Gastrocnemius medialis (tissue), 4 donors: ENCODE measurements at regions not wholly inside any gene's neighbourhood (a gene's known extent, or its start where the extent isn't known, plus 50 kb on each side); places are given as distances from the start of the nearest gene placed in this dataset.

Experiments used
- CTCF ChIP-seq, 5 experiments: fragments of 450-650 bp in 3 of 5; fragments of 200-600 bp in 2 of 5; sonication (generic) in 2 of 5; IDR thresholded peaks in 4 of 5; conservative IDR thresholded peaks in 1 of 5; 1 replicate in 4 of 5; 2 replicates in 1 of 5; pipeline ENCODE4 v1.5.1; 2016 to 2019; ENCODE audit warnings: antibody characterized with exemption in 5 of 5, mild to moderate bottlenecking in 3 of 5, moderate library complexity in 3 of 5
- POLR2A ChIP-seq, 2 donors: fragments of 450-650 bp; IDR thresholded peaks; one replicate each; pipeline ENCODE4 v1.6.1; 2017; ENCODE audit warnings: antibody characterized with exemption in 2 of 2, mild to moderate bottlenecking in 2 of 2, moderate library complexity in 2 of 2

- no peak for TF ChIP-seq CTCF (IDR thresholded peaks at IDR 0.05 in 4 of 5, conservative IDR thresholded peaks at IDR 0.05 in 1 of 5)
- no peak for TF ChIP-seq POLR2A (IDR thresholded peaks at IDR 0.05)
These were observed 896.7 kb upstream of the ANO3 start for GRCh38 chr11:25435197-25435596.
